PC-3 (cell line): ENCODE measurements at regions not wholly inside any gene's neighbourhood (a gene's known extent, or its start where the extent isn't known, plus 50 kb on each side); places are given as distances from the start of the nearest gene placed in this dataset.

ENCODE experiments used
- ATAC-seq: fragments of 200-7000 bp; cut with Tn5 transposase; 2 replicates; pipeline ENCODE4 v1.9.1; 2020; ENCODE audit warnings: mild to moderate bottlenecking, moderate library complexity
- BruUV-seq: library from RNA; stranded (reverse); fragments of 400-500 nt; replicated peaks from 2 replicates; lab custom pipeline; 2021; lab: Mats Ljungman, UMichigan
- CTCF ChIA-PET: fragments of 300-600 bp; sonication (Branson Sonifier 250); formaldehyde crosslinking; loops from one replicate; lab custom pipeline; 2022; ENCODE audit warnings: antibody characterized with exemption; lab: Charles Lee
- POLR2A ChIA-PET: fragments of 300-600 bp; sonication (Branson Sonifier 250); formaldehyde crosslinking; loops from one replicate; lab custom pipeline; 2022; ENCODE audit warnings: antibody characterized with exemption; ENCODE audit not compliant: unreplicated experiment; lab: Charles Lee
- DNase-seq: peaks from one replicate; pipeline ENCODE4 v3.0.0-alpha.2; 2015
- H2AFZ ChIP-seq: fragments of 300-600 bp; sonication (generic); 2 replicates; pipeline ENCODE4 v1.6.0; 2016; ENCODE audit warnings: antibody characterized with exemption, low read length
- H3F3A ChIP-seq: fragments of 300-600 bp; sonication (generic); one replicate; pipeline ENCODE4 v1.6.0; 2017; ENCODE audit warnings: antibody characterized with exemption, low read length, control low read depth, mild to moderate bottlenecking; ENCODE audit not compliant: unreplicated experiment
- H3K27ac ChIP-seq: fragments of 300-600 bp; sonication (generic); 2 replicates; pipeline ENCODE4 v1.5.1; 2016; ENCODE audit warnings: mild to moderate bottlenecking, low read length
- H3K27me3 ChIP-seq: fragments of 300-600 bp; sonication (generic); 2 replicates; pipeline ENCODE4 v1.6.1; 2016; ENCODE audit warnings: low read length, mixed read lengths
- H3K36me3 ChIP-seq: fragments of 300-600 bp; sonication (generic); 2 replicates; pipeline ENCODE4 v1.6.1; 2016; ENCODE audit warnings: low read depth, mixed run types, low read length, mixed read lengths
- H3K4me1 ChIP-seq: fragments of 300-600 bp; sonication (generic); 2 replicates; pipeline ENCODE4 v1.5.1; 2016; ENCODE audit warnings: low read length; ENCODE audit not compliant: insufficient read depth
- H3K4me2 ChIP-seq: fragments of 300-600 bp; sonication (generic); 2 replicates; pipeline ENCODE4 v1.6.0; 2016; ENCODE audit warnings: low read length
- H3K4me3 ChIP-seq: fragments of 300-600 bp; sonication (generic); 2 replicates; pipeline ENCODE4 v1.5.1; 2016; ENCODE audit warnings: mild to moderate bottlenecking, low read length, mixed read lengths
- H3K79me2 ChIP-seq: fragments of 300-600 bp; sonication (generic); 2 replicates; pipeline ENCODE4 v1.6.1; 2017; ENCODE audit warnings: low read length, mixed read lengths
- H3K9ac ChIP-seq: fragments of 300-600 bp; sonication (generic); 2 replicates; pipeline ENCODE4 v1.6.0; 2016; ENCODE audit warnings: mild to moderate bottlenecking, low read length
- H3K9me2 ChIP-seq: fragments of 300-600 bp; sonication (generic); replicated peaks from 2 replicates; pipeline ENCODE4 v1.6.1; 2016; ENCODE audit warnings: mixed run types, low read length, mixed read lengths
- H3K9me3 ChIP-seq: fragments of 300-600 bp; sonication (generic); 2 replicates; pipeline ENCODE4 v1.6.1; 2016; ENCODE audit warnings: low read length, mixed read lengths
- H4K20me1 ChIP-seq: fragments of 300-600 bp; sonication (generic); 2 replicates; pipeline ENCODE4 v1.6.1; 2016; ENCODE audit warnings: low read length, mixed read lengths
- EZH2 ChIP-seq: fragments of 300-600 bp; sonication (generic); IDR thresholded peaks from one replicate; pipeline ENCODE4 v1.6.1; 2017; ENCODE audit warnings: antibody characterized with exemption, mild to moderate bottlenecking, low read length; ENCODE audit not compliant: unreplicated experiment
- EZH2phosphoT487 ChIP-seq: fragments of 300-600 bp; sonication (generic); IDR thresholded peaks from 2 replicates; pipeline ENCODE4 v1.6.1; 2018; ENCODE audit warnings: mild to moderate bottlenecking, antibody characterized with exemption, low read length, borderline replicate concordance
- intact Hi-C: fragments of 100-400 bp; cut with micrococcal nuclease; formaldehyde crosslinking; loops from 2 replicates; pipeline ENCODE4 v1.9.0; 2023
- TF ChIP-seq, protein P1 (sequence below): fragments of 300-600 bp; sonication (generic); conservative IDR thresholded peaks from 2 replicates; pipeline ENCODE4 v1.5.1; 2017; ENCODE audit warnings: antibody characterized with exemption, low read depth, mild to moderate bottlenecking, low read length

GRCh38 chr3:159845737-159846136 lies 142.9 kb upstream of the IL12A start:
- Histone ChIP-seq H3F3A (no peaks in the 10 kb centered on the region), H3K9me3 (no peaks in the 10 kb centered on the region), H3K36me3 (no peaks in the 10 kb centered on the region), H3K27me3 (no peaks in the 10 kb centered on the region), H3K9me2 (no peaks in the 10 kb centered on the region), H3K4me3 (no peak overlapping the region), H3K4me2 (no peak overlapping the region), H3K27ac (no peak overlapping the region), H2AFZ (no peak overlapping the region), H4K20me1 (peaks cover 8% of the 10 kb centered on the region; the same call in 1 of the 2 replicates), H3K9ac (no peak overlapping the region), H3K79me2 (peaks cover 66% of the 10 kb centered on the region), H3K4me1 (peaks cover 2% of the 10 kb centered on the region; the same call in 1 of the 2 replicates)
- ATAC-seq (no peak), DNase-seq (no peak)
- ChIA-PET CTCF (no interaction called here), POLR2A (no interaction called here)
- TF ChIP-seq, protein P1, sequence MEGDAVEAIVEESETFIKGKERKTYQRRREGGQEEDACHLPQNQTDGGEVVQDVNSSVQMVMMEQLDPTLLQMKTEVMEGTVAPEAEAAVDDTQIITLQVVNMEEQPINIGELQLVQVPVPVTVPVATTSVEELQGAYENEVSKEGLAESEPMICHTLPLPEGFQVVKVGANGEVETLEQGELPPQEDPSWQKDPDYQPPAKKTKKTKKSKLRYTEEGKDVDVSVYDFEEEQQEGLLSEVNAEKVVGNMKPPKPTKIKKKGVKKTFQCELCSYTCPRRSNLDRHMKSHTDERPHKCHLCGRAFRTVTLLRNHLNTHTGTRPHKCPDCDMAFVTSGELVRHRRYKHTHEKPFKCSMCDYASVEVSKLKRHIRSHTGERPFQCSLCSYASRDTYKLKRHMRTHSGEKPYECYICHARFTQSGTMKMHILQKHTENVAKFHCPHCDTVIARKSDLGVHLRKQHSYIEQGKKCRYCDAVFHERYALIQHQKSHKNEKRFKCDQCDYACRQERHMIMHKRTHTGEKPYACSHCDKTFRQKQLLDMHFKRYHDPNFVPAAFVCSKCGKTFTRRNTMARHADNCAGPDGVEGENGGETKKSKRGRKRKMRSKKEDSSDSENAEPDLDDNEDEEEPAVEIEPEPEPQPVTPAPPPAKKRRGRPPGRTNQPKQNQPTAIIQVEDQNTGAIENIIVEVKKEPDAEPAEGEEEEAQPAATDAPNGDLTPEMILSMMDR, result no peak
- TF ChIP-seq EZH2phosphoT487, result no peak
- TF ChIP-seq EZH2, result no peak
- no TSS peak for BruUV-seq
- intact Hi-C loops, result no loop called here

DNA sequence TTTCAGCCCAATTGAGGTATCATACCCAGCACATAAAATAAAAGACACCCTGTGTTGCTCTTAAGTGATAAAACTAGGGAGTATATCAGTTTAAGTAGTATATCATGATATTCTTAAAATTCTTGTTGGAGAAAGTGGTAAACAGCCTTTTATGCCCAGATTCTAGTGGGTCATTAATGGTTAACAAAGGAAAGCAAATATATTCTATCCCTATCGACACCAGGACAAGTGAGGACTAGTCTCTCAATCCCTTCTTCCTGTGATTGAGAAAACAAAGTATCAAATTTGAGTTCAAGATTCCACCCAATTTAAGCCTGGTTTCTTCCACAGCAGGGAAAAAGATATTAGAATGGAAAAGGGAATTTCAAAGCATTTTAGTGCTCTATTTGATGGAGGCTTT lies 142.4 kb upstream of the IL12A start:
- Histone ChIP-seq H3K4me1 (no peaks in the 10 kb centered on the region), H3K27ac (no peak overlapping the region), H3K36me3 (no peaks in the 10 kb centered on the region), H4K20me1 (0 out of 2 replicates have a peak, but pooled peaks cover 3% of the 10 kb centered on the region), H3K27me3 (no peaks in the 10 kb centered on the region), H3K4me2 (no peak overlapping the region), H2AFZ (no peak overlapping the region), H3K9me3 (no peaks in the 10 kb centered on the region), H3K9ac (no peak overlapping the region), H3K79me2 (peaks cover 64% of the 10 kb centered on the region), H3K4me3 (no peak overlapping the region), H3F3A (no peaks in the 10 kb centered on the region), H3K9me2 (no peaks in the 10 kb centered on the region)
- intact Hi-C loops, result no loop called here
- ChIA-PET CTCF (no interaction called here), POLR2A (no interaction called here)
- no peak for DNase-seq
- ATAC-seq, result no peak
- no TSS peak for BruUV-seq
- TF ChIP-seq, protein P1, result no peak
- TF ChIP-seq EZH2, result no peak
- no peak for TF ChIP-seq EZH2phosphoT487

DNA sequence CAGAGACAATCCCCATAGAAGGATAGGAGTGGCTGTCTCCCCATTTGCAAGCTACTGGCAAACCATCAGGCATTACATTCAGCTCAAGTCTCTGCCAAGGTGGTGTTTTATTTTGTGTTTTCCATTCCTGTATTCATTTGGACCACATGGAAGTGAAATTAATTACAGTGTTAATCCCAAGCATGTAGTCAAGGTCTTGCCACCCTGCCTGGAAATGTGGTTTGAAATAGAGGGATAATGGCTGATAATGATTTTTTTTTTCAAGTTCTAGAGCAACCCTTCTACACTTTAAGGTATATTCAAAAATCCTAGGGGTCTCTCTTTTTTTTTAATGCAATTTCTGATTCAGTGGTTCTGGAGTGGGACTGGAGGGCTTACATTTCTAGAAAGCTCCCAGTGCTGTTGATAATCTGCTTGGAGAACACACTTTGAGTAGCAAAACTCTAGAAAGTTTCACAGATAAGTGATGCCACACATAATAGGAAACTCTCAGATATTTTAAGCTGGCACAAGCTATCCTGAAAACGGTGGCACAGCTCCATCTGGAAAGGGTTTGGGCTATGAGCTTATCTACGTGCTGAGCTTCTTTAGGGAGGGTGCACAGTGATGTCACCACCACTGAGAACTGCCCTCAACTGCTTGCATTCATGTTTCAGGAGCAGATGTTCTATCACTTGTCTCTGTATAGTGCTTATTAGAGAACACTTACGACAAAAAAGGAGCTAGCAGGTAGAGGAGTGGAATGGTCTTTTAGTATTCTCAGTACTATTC lies 140.1 kb upstream of the IL12A start:
- intact Hi-C loops, result no loop called here
- POLR2A ChIA-PET, result no interaction called here
- H3F3A ChIP-seq, result no peaks in the 10 kb centered on the region

More for the DNA sequence above, 140.1 kb upstream of the IL12A start:
- Histone ChIP-seq H3K9me3 (no peaks in the 10 kb centered on the region), H3K9ac (no peak overlapping the region), H3K4me3 (no peak overlapping the region), H2AFZ (no peak overlapping the region), H3K27ac (no peak overlapping the region), H3K79me2 (peaks cover 71% of the 10 kb centered on the region), H3K27me3 (no peaks in the 10 kb centered on the region), H4K20me1 (0 out of 2 replicates have a peak, but pooled peaks cover 3% of the 10 kb centered on the region), H3K9me2 (no peaks in the 10 kb centered on the region), H3K4me1 (peaks cover 12% of the 10 kb centered on the region), H3K36me3 (no peaks in the 10 kb centered on the region), H3K4me2 (no peak overlapping the region)
- TF ChIP-seq EZH2, result no peak
- TF ChIP-seq, protein P1, result no peak
- TF ChIP-seq EZH2phosphoT487, result no peak
- no TSS peak for BruUV-seq
- CTCF ChIA-PET, result no interaction called here
- DNase-seq, result no peak
- ATAC-seq, result no peak
